B cell (primary cell): ENCODE measurements at regions not wholly inside any gene's neighbourhood (a gene's known extent, or its start where the extent isn't known, plus 50 kb on each side); places are given as distances from the start of the nearest gene placed in this dataset.

Source experiments
- ATAC-seq: fragments of 200-7000 bp; cut with Tn5 transposase; one replicate; pipeline ENCODE4 v1.10.0; 2021; ENCODE audit warnings: low read depth, mild to moderate bottlenecking, moderate number of reproducible peaks, moderate library complexity
- CTCF ChIA-PET: fragments of 350-600 bp; sonication (Branson Sonifier 250); formaldehyde crosslinking; loops from one replicate; lab custom pipeline; 2021; ENCODE audit warnings: antibody characterized with exemption, inconsistent platforms; lab: Charles Lee
- POLR2A ChIA-PET: fragments of 350-600 bp; sonication (Branson Sonifier 250); formaldehyde crosslinking; loops from one replicate; lab custom pipeline; 2021; ENCODE audit warnings: antibody characterized with exemption; lab: Charles Lee
- DNase-seq: peaks from one replicate; pipeline ENCODE4 v3.0.0; 2013
- H2AFZ ChIP-seq: 2 replicates; pipeline ENCODE4 v1.6.1; 2012; ENCODE audit warnings: mild to moderate bottlenecking, low read depth, low read length; ENCODE audit not compliant: insufficient read depth, poor library complexity, severe bottlenecking
- H3K27ac ChIP-seq, 2 donors: 1 replicate in 1 of 2; 2 replicates in 1 of 2; pipeline ENCODE4 v1.5.1; 2012 to 2013; ENCODE audit warnings: low read length in 2 of 2, mild to moderate bottlenecking in 2 of 2, moderate library complexity in 1 of 2
- H3K27me3 ChIP-seq, 4 experiments: fragments of 200-600 bp in 1 of 4; sonication (generic) in 1 of 4; replicated peaks in 1 of 4; 1 replicate in 2 of 4; 2 replicates in 2 of 4; pipeline versions ENCODE4 v1.6.1 to v1.7.0; 2013 to 2016; ENCODE audit warnings: low read length in 3 of 4, mild to moderate bottlenecking in 2 of 4, mixed read lengths in 1 of 4, moderate library complexity in 1 of 4; ENCODE audit not compliant: insufficient read depth in 4 of 4, control insufficient read depth in 3 of 4; ENCODE audit errors: control extremely low read depth in 1 of 4
- H3K36me3 ChIP-seq, 2 experiments: replicated peaks in 1 of 2; 1 replicate in 1 of 2; 2 replicates in 1 of 2; pipeline versions ENCODE4 v1.6.1 to v1.7.1; 2013; ENCODE audit warnings: low read length in 1 of 2; ENCODE audit not compliant: insufficient read depth in 2 of 2, control insufficient read depth in 1 of 2; ENCODE audit errors: control extremely low read depth in 1 of 2, extremely low read depth in 1 of 2
- H3K4me1 ChIP-seq, 2 donors: fragments of 200-600 bp in 1 of 2; sonication (generic) in 1 of 2; 1 replicate in 1 of 2; 2 replicates in 1 of 2; pipeline versions ENCODE4 v1.5.1 to v1.6.1; 2013 to 2017; ENCODE audit warnings: low read length in 2 of 2; ENCODE audit not compliant: control insufficient read depth in 2 of 2, insufficient read depth in 2 of 2
- H3K4me2 ChIP-seq: replicated peaks from 2 replicates; pipeline ENCODE3; 2012; ENCODE audit warnings: mild to moderate bottlenecking, low read depth, low read length; ENCODE audit not compliant: poor library complexity, severe bottlenecking
- H3K4me3 ChIP-seq, 5 experiments: fragments of 200-600 bp in 1 of 5; sonication (generic) in 1 of 5; 1 replicate in 3 of 5; 2 replicates in 2 of 5; pipeline versions ENCODE4 v1.5.1 to v1.7.0; 2011 to 2016; ENCODE audit warnings: low read length in 4 of 5, mild to moderate bottlenecking in 4 of 5, low read depth in 2 of 5, control low read depth in 1 of 5, moderate library complexity in 1 of 5; ENCODE audit not compliant: insufficient read depth in 1 of 5; ENCODE audit errors: control extremely low read depth in 1 of 5, extremely low read depth in 1 of 5
- H3K79me2 ChIP-seq: fragments of 200-600 bp; sonication (generic); one replicate; pipeline ENCODE4 v1.6.0; 2016; ENCODE audit warnings: low read length; ENCODE audit not compliant: control insufficient read depth, insufficient read depth
- H3K9ac ChIP-seq: fragments of 200-600 bp; sonication (generic); 2 replicates; pipeline ENCODE4 v1.6.1; 2017; ENCODE audit warnings: mild to moderate bottlenecking, low read length, moderate library complexity
- H3K9me3 ChIP-seq, 3 donors: one replicate each; pipeline versions ENCODE4 v1.6.1 to v1.7.1; 2013; ENCODE audit warnings: low read length in 2 of 3; ENCODE audit not compliant: control insufficient read depth in 2 of 3, insufficient read depth in 1 of 3; ENCODE audit errors: control extremely low read depth in 1 of 3
- H4K20me1 ChIP-seq: 2 replicates; pipeline ENCODE4 v1.6.0; 2012; ENCODE audit warnings: mild to moderate bottlenecking, low read length; ENCODE audit not compliant: insufficient read depth, control insufficient read depth, poor library complexity, severe bottlenecking
- H3K27ac Mint-ChIP-seq: one replicate; pipeline ENCODE4 v1.8.0; 2021; ENCODE audit warnings: mixed read lengths
- H3K27me3 Mint-ChIP-seq: one replicate; pipeline ENCODE4 v1.8.0; 2021; ENCODE audit warnings: mixed read lengths
- H3K4me1 Mint-ChIP-seq: one replicate; pipeline ENCODE4 v1.8.0; 2021; ENCODE audit warnings: mixed read lengths
- H3K4me3 Mint-ChIP-seq: one replicate; pipeline ENCODE4 v1.8.0; 2021; ENCODE audit warnings: mixed read lengths
- H3K9me3 Mint-ChIP-seq: one replicate; pipeline ENCODE4 v1.8.0; 2022; ENCODE audit warnings: mixed read lengths; ENCODE audit not compliant: insufficient read depth
- CTCF ChIP-seq: fragments of 200-600 bp; IDR thresholded peaks from one replicate; pipeline ENCODE4 v1.8.0; 2022; ENCODE audit warnings: antibody characterized with exemption, mild to moderate bottlenecking
- EZH2 ChIP-seq: IDR thresholded peaks from 2 replicates; pipeline ENCODE4 v1.6.1; 2012; ENCODE audit warnings: borderline replicate concordance, low read depth, mild to moderate bottlenecking, moderate library complexity, low read length; ENCODE audit not compliant: insufficient read depth, poor library complexity, severe bottlenecking
- WGBS: methylation state at CpG from one replicate; pipeline ENCODE4 v1.1.5; 2013; ENCODE audit warnings: missing lambda C conversion rate; ENCODE audit not compliant: insufficient coverage; 5-methylcytosine and 5-hydroxymethylcytosine counted together
- intact Hi-C: fragments of 100-400 bp; cut with micrococcal nuclease; formaldehyde crosslinking; loops from one replicate; pipeline ENCODE4 v1.10.0; 2022

- H3K27me3 ChIP-seq: no peaks in the 10 kb centered on the region
- no peaks in the 10 kb centered on the region for H3K36me3 ChIP-seq
- peaks cover 3% of the 10 kb centered on the region for H3K9me3 Mint-ChIP-seq
- H3K27me3 Mint-ChIP-seq: no peaks in the 10 kb centered on the region
- H4K20me1 ChIP-seq: no peaks in the 10 kb centered on the region
- H3K4me2 ChIP-seq: no peak overlapping the region
- no peak overlapping the region for H3K27ac Mint-ChIP-seq
- ATAC-seq (no peak), DNase-seq (no peak)
- CTCF ChIA-PET: no interaction called here
- 98% methylated on average over 3 of the region's 3 CpGs for WGBS
- H3K4me3 Mint-ChIP-seq: no peak overlapping the region
- no peaks in the 10 kb centered on the region for H3K79me2 ChIP-seq
- H3K9me3 ChIP-seq: peaks cover 0 to 4% (median 0%) of the 10 kb centered on the region in 3 donors
- intact Hi-C loops: no loop called here
- H2AFZ ChIP-seq: no peak overlapping the region
- H3K4me3 ChIP-seq: no peak overlapping the region
- no peaks in the 10 kb centered on the region for H3K4me1 ChIP-seq
- no peak for TF ChIP-seq EZH2
- TF ChIP-seq CTCF: no peak
- no peak overlapping the region for H3K9ac ChIP-seq
- POLR2A ChIA-PET: no interaction called here
- H3K4me1 Mint-ChIP-seq: no peaks in the 10 kb centered on the region
- H3K27ac ChIP-seq: no peak overlapping the region
Measured at GRCh38 chr21:19198801-19199200, 795.2 kb upstream of the TMPRSS15 start.

- POLR2A ChIA-PET: no interaction called here
- ATAC-seq (no peak), DNase-seq (no peak)
- no peak overlapping the region for H3K27ac Mint-ChIP-seq
- intact Hi-C loops: no loop called here
- Histone ChIP-seq H3K27me3 (no peaks in the 10 kb centered on the region), H3K4me1 (no peaks in the 10 kb centered on the region), H3K9me3 (no peaks in the 10 kb centered on the region), H4K20me1 (no peaks in the 10 kb centered on the region), H3K4me2 (no peak overlapping the region), H3K79me2 (no peaks in the 10 kb centered on the region), H3K4me3 (no peak overlapping the region), H3K27ac (no peak overlapping the region), H3K9ac (no peak overlapping the region), H3K36me3 (no peaks in the 10 kb centered on the region), H2AFZ (no peak overlapping the region)
- CTCF ChIA-PET: no interaction called here
- H3K4me1 Mint-ChIP-seq: no peaks in the 10 kb centered on the region
- no peak overlapping the region for H3K4me3 Mint-ChIP-seq
- H3K27me3 Mint-ChIP-seq: no peaks in the 10 kb centered on the region
- peaks cover 5% of the 10 kb centered on the region for H3K9me3 Mint-ChIP-seq
- TF ChIP-seq CTCF (no peak), EZH2 (no peak)
Measured at GRCh38 chr21:19218163-19218562, 814.6 kb upstream of the TMPRSS15 start.
